Mucosa of descending colon (tissue), 3 donors: ENCODE measurements at regions not wholly inside any gene's neighbourhood (a gene's known extent, or its start where the extent isn't known, plus 50 kb on each side); places are given as distances from the start of the nearest gene placed in this dataset.
A peak's percentile ranks its signal among the peaks of the same experiment; 100 is the strongest.

Source experiments
- ATAC-seq: fragments of 200-7000 bp; cut with Tn5 transposase; one replicate; pipeline ENCODE4 v1.9.1; 2020; ENCODE audit warnings: mild to moderate bottlenecking, moderate library complexity
- DNase-seq, 3 donors: peaks; one replicate each; pipeline ENCODE4 v3.0.0-alpha.2; 2020
- H3K36me3 ChIP-seq: fragments of 200-600 bp; one replicate; pipeline ENCODE4 v1.8.0; 2021; ENCODE audit warnings: low read depth, mild to moderate bottlenecking
- H3K4me1 ChIP-seq: fragments of 200-600 bp; one replicate; pipeline ENCODE4 v1.8.0; 2021; ENCODE audit warnings: low read depth, mild to moderate bottlenecking
- H3K4me3 ChIP-seq: fragments of 200-600 bp; one replicate; pipeline ENCODE4 v1.8.0; 2021; ENCODE audit warnings: mild to moderate bottlenecking
- H3K9me3 ChIP-seq: fragments of 200-600 bp; one replicate; pipeline ENCODE4 v1.8.0; 2021; ENCODE audit warnings: mild to moderate bottlenecking
- intact Hi-C, 2 donors: fragments of 100-400 bp; cut with DNase I in 1 of 2; cut with micrococcal nuclease in 1 of 2; formaldehyde crosslinking; loops; one replicate each; pipeline versions ENCODE4 v1.11.0 to v1.11.1; 2022; cut with DNase I, micrococcal nuclease
- TF ChIP-seq, protein P1 (sequence below): fragments of 200-600 bp; IDR thresholded peaks from one replicate; pipeline ENCODE4 v1.8.0; 2022; ENCODE audit warnings: antibody characterized with exemption, mild to moderate bottlenecking
- donor health status: DM: no; HTN: no; CAD: no; lungs with moderate emphysema.
- donor health status: DM: no; HTN: no; CAD: no.
- donor health status: DM: no; HTN: yes; CAD: no.

DNA sequence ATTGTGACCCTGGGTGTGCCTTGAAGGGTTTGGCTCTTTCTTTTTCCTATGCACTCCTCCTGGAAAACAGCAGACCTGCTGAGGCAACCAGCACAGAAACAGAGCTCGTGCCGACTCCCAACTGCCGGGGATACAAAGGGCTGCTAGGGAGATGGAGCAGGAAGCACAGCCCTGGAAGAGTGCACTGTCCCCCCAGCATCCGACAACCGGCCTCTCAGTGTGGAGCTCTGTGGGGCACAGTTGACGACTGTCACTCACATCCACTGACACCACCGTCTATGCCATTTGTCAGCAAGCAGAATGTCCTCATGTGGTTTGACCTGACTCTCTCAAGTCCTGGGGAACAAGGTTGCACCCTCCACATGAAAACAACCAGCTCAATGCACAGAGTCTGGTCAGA is 290.4 kb downstream of the TNS1 start:
- TF ChIP-seq, protein P1, sequence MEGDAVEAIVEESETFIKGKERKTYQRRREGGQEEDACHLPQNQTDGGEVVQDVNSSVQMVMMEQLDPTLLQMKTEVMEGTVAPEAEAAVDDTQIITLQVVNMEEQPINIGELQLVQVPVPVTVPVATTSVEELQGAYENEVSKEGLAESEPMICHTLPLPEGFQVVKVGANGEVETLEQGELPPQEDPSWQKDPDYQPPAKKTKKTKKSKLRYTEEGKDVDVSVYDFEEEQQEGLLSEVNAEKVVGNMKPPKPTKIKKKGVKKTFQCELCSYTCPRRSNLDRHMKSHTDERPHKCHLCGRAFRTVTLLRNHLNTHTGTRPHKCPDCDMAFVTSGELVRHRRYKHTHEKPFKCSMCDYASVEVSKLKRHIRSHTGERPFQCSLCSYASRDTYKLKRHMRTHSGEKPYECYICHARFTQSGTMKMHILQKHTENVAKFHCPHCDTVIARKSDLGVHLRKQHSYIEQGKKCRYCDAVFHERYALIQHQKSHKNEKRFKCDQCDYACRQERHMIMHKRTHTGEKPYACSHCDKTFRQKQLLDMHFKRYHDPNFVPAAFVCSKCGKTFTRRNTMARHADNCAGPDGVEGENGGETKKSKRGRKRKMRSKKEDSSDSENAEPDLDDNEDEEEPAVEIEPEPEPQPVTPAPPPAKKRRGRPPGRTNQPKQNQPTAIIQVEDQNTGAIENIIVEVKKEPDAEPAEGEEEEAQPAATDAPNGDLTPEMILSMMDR: no peak
- Histone ChIP-seq H3K4me3 (no peak overlapping the region), H3K36me3 (no peaks in the 10 kb centered on the region), H3K4me1 (no peaks in the 10 kb centered on the region), H3K9me3 (no peaks in the 10 kb centered on the region)
- DNase-seq (no peak), ATAC-seq (no peak)
- intact Hi-C loops: loop anchor here in 1 of 2 donors (10.0 kb wide), 1 partner anchor 1028 kb away; no protein-coding TSS in a partner anchor

DNA sequence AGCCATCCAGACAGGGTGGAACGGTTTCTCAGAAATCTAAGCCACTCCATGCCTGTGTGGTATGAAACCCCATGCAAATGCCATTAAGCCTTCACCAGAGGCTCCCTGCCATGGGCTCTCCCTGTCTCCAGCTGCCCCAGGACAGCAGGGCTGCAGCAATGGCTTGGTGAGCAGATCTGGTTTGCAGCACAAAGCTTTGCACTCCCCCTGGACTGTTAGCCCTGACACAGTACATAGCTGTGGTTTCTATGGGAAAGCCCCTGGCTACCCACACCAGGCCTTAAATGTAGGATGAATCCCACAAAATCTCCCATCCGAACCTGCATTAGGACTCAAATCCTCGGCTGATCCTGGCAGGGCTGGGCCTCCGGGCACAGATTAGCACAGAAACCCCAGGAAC is 291.6 kb downstream of the TNS1 start:
- no peaks in the 10 kb centered on the region for H3K9me3 ChIP-seq
- H3K4me3 ChIP-seq: no peak overlapping the region
- peak; percentile 18 for ATAC-seq
- H3K36me3 ChIP-seq: no peaks in the 10 kb centered on the region
- no peak for DNase-seq
- intact Hi-C loops: loop anchor here in 1 of 2 donors (10.0 kb wide), 1 partner anchor 1026 kb away; no protein-coding TSS in a partner anchor
- H3K4me1 ChIP-seq: no peaks in the 10 kb centered on the region
- TF ChIP-seq, protein P1: no peak

DNA sequence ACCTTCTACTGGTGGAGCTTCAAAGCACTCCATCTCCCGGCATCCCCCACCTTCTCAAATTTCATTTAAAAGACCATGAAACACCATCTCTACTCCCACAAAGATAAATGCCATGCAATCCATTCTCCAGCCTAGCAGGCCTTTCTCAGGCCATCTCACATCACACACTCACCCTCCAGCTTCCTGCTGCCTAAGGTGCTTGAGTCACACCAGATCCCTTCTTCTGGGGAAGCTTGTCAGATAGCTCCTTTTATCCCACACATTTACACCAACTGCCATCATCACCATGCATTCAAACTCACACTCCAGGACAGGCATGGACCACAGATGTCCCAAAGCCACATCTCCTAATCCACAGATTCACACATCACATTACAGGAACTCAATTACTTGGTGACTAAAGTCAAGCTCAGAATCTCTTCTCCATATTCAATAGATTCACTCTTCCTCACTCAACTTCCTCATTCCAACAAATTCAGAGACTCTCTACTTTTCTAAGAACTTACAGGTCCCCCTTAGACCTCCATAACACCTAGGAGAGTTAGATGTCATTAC is 292.5 kb downstream of the TNS1 start:
- Histone ChIP-seq H3K9me3 (no peaks in the 10 kb centered on the region), H3K4me3 (no peak overlapping the region), H3K4me1 (no peaks in the 10 kb centered on the region), H3K36me3 (no peaks in the 10 kb centered on the region)
- intact Hi-C loops: loop anchor here in 1 of 2 donors (10.0 kb wide), 1 partner anchor 1025 kb away; no protein-coding TSS in a partner anchor
- DNase-seq (no peak), ATAC-seq (no peak)
- TF ChIP-seq, protein P1: no peak

DNA sequence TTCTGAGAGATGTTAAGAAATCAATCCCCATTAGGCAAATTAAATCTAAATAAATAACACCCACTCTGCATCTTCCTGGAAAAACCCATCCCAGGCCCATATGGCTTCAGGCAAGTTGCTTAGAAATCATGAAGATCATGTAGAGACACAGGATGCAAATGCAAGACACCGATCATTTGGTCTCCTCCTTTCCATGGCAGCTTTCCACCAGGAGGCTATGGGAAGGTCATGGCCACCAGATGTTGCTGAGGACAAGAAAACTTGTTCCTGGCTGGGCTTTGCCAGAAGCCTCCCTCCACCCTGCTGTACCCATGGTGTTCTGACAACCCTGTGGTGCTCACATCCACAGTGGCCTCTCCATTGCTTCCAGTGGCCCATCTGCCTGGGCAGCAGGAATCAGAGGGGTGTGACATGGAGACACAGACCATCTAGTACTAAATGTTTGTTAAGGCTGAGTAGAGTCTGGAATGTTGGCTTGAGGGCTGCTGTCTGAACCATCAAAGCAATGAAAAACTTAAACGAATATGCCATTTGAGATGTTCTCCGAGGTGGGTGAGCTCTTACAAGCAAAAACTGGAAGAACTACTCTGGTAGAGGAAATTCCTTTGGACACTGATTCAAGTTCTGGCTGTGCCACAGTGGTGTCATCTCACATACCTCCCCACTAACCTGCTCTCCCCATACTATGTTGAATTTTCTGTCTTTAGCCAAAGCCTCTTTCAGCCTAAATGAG is 293.2 kb downstream of the TNS1 start:
- H3K4me3 ChIP-seq: no peak overlapping the region
- H3K36me3 ChIP-seq: no peaks in the 10 kb centered on the region
- DNase-seq: no peak
- intact Hi-C loops: loop anchor here in 1 of 2 donors (10.0 kb wide), 1 partner anchor 1025 kb away; no protein-coding TSS in a partner anchor
- no peaks in the 10 kb centered on the region for H3K9me3 ChIP-seq
- TF ChIP-seq, protein P1: no peak
- ATAC-seq: no peak
- no peaks in the 10 kb centered on the region for H3K4me1 ChIP-seq

DNA sequence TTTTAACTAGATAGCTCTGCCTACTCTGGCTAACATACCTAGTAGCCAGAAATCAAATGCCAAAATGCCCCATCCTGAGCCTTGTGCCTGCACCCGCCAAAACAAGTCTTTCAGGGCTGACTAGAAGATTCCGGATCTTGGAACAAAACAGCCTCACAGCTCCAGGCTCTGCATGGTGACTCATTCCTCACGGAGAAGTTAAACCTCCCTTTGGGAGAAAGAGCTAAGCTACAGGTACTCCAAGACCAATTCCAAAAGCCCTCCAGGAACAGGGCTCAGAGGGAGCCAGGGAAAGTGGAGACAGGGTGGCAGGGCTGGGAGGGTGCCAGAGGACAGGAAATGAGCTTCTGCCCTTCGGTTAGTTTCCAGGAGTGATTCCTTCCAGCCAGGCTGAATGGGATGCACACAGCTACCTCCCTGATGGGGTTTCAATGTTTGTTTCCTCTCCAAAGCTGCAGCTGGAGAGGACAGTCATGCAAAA is 295.6 kb downstream of the TNS1 start:
- ATAC-seq: peak; percentile 14
- no peaks in the 10 kb centered on the region for H3K4me1 ChIP-seq
- intact Hi-C loops: no loop called here
- no peak for DNase-seq
- H3K36me3 ChIP-seq: no peaks in the 10 kb centered on the region
- TF ChIP-seq, protein P1: no peak
- H3K9me3 ChIP-seq: no peaks in the 10 kb centered on the region
- H3K4me3 ChIP-seq: no peak overlapping the region
